GM12878 (cell line): ENCODE measurements at regions not wholly inside any gene's neighbourhood (a gene's known extent, or its start where the extent isn't known, plus 50 kb on each side); places are given as distances from the start of the nearest gene placed in this dataset.

Experiments
- BRCA1 ChIP-seq: IDR thresholded peaks from 2 replicates; pipeline ENCODE4 v1.6.1; 2011; ENCODE audit warnings: low read depth, low read length, improper control_type of control experiment
- CBFB ChIP-seq: IDR thresholded peaks from 2 replicates; pipeline ENCODE4 v1.6.1; 2016; ENCODE audit warnings: antibody characterized with exemption, low read depth
- CTCF ChIP-seq, 3 experiments: IDR thresholded peaks in 2 of 3; conservative IDR thresholded peaks in 1 of 3; 2 replicates each; pipeline ENCODE4 v1.5.1; 2011; ENCODE audit warnings: low read depth in 3 of 3, low read length in 3 of 3, mild to moderate bottlenecking in 3 of 3, control low read depth in 2 of 3, moderate library complexity in 2 of 3, inconsistent platforms in 1 of 3, mixed read lengths in 1 of 3; ENCODE audit not compliant: control insufficient read depth in 2 of 3, insufficient read depth in 1 of 3; ENCODE audit errors: extremely low read depth in 1 of 3
- EP300 ChIP-seq, 2 experiments: fragments of 150-350 bp in 1 of 2; IDR thresholded peaks; 2 replicates each; pipeline ENCODE4 v1.6.1; 2011 to 2012; ENCODE audit warnings: low read depth in 2 of 2, low read length in 2 of 2, borderline replicate concordance in 1 of 2, improper control_type of control experiment in 1 of 2, inconsistent platforms in 1 of 2; ENCODE audit not compliant: control insufficient read depth in 1 of 2
- EZH2 ChIP-seq: IDR thresholded peaks from 2 replicates; pipeline ENCODE4 v1.6.1; 2012; ENCODE audit warnings: low read depth, mild to moderate bottlenecking, control low read depth, inconsistent platforms, low read length, borderline replicate concordance; ENCODE audit not compliant: control insufficient read depth
- GABPA ChIP-seq: IDR thresholded peaks from 2 replicates; pipeline ENCODE4 v1.6.1; 2014; ENCODE audit warnings: antibody characterized with exemption, low read depth, mild to moderate bottlenecking, inconsistent platforms
- PBX3 ChIP-seq: IDR thresholded peaks from 2 replicates; pipeline ENCODE4 v1.6.1; 2011; ENCODE audit warnings: mild to moderate bottlenecking, low read depth, low read length, moderate library complexity; ENCODE audit not compliant: insufficient replicate concordance
- PML ChIP-seq: IDR thresholded peaks from 2 replicates; pipeline ENCODE4 v1.6.1; 2012; ENCODE audit warnings: low read length, inconsistent platforms
- REST ChIP-seq: IDR thresholded peaks from 2 replicates; pipeline ENCODE4 v1.6.1; 2012; ENCODE audit warnings: mild to moderate bottlenecking, low read depth, low read length
- SIX5 ChIP-seq: IDR thresholded peaks from 2 replicates; pipeline ENCODE4 v1.6.1; 2011; ENCODE audit warnings: mild to moderate bottlenecking, low read depth, low read length, moderate library complexity; ENCODE audit not compliant: severe bottlenecking
- SKIL ChIP-seq: fragments of 450-650 bp; IDR thresholded peaks from 2 replicates; pipeline ENCODE4 v1.6.1; 2017; ENCODE audit warnings: mild to moderate bottlenecking, low read depth, inconsistent platforms; ENCODE audit not compliant: poor library complexity, severe bottlenecking
- SUPT20H ChIP-seq: IDR thresholded peaks from 2 replicates; pipeline ENCODE4 v1.6.1; 2011; ENCODE audit warnings: low read depth, mild to moderate bottlenecking, low read length, moderate library complexity, borderline replicate concordance; ENCODE audit not compliant: control insufficient read depth

- no peak for TF ChIP-seq CTCF (IDR thresholded peaks at IDR 0.05 in 2 of 3, conservative IDR thresholded peaks at IDR 0.05 in 1 of 3; ENCODE audit: control insufficient read depth in 2 of 3, extremely low read depth in 1 of 3, insufficient read depth in 1 of 3, low read depth in 3 of 3, low read length in 3 of 3)
- TF ChIP-seq REST: no peak
- TF ChIP-seq GABPA: no peak
- no peak for TF ChIP-seq CBFB
- TF ChIP-seq PML: no peak
- no peak for TF ChIP-seq SIX5
- no peak for TF ChIP-seq EP300 (IDR thresholded peaks at IDR 0.05; ENCODE audit: borderline replicate concordance in 1 of 2, control insufficient read depth in 1 of 2, low read depth in 2 of 2, low read length in 2 of 2)
- TF ChIP-seq BRCA1: no peak
- TF ChIP-seq EZH2: no peak
- no peak for TF ChIP-seq PBX3
- TF ChIP-seq SUPT20H: no peak
- TF ChIP-seq SKIL: no peak
Measured at GRCh38 chr22:49330421-49331222, 497.1 kb downstream of the BRD1 start.
